ENCODE measurements at regions not wholly inside any gene's neighbourhood (a gene's known extent, or its start where the extent isn't known, plus 50 kb on each side); places are given as distances from the start of the nearest gene placed in this dataset.

GRCh38 chr2:128982670-128983069 lies 664.0 kb upstream of the HS6ST1 start:
- no peak for TF ChIP-seq EZH2phosphoT487 (IDR thresholded peaks at IDR 0.05; ENCODE audit: borderline replicate concordance, low read depth)
- no peak for TF ChIP-seq NRF1 (IDR thresholded peaks at IDR 0.05; ENCODE audit: low read depth, low read length)
- TF ChIP-seq CTCF (IDR thresholded peaks at IDR 0.05) = no peak
- no peak for TF ChIP-seq MXI1 (IDR thresholded peaks at IDR 0.05; ENCODE audit: low read depth, low read length)
- no peak for TF ChIP-seq TCF12 (IDR thresholded peaks at IDR 0.05)

Data from SK-N-SH (cell line).